B cell (primary cell): ENCODE measurements at regions not wholly inside any gene's neighbourhood (a gene's known extent, or its start where the extent isn't known, plus 50 kb on each side); places are given as distances from the start of the nearest gene placed in this dataset.

Source experiments
- ATAC-seq: fragments of 200-7000 bp; cut with Tn5 transposase; one replicate; pipeline ENCODE4 v1.10.0; 2021; ENCODE audit warnings: low read depth, mild to moderate bottlenecking, moderate number of reproducible peaks, moderate library complexity
- CTCF ChIA-PET: fragments of 350-600 bp; sonication (Branson Sonifier 250); formaldehyde crosslinking; loops from one replicate; lab custom pipeline; 2021; ENCODE audit warnings: antibody characterized with exemption, inconsistent platforms; lab: Charles Lee
- POLR2A ChIA-PET: fragments of 350-600 bp; sonication (Branson Sonifier 250); formaldehyde crosslinking; loops from one replicate; lab custom pipeline; 2021; ENCODE audit warnings: antibody characterized with exemption; lab: Charles Lee
- DNase-seq: peaks from one replicate; pipeline ENCODE4 v3.0.0; 2013
- H2AFZ ChIP-seq: 2 replicates; pipeline ENCODE4 v1.6.1; 2012; ENCODE audit warnings: mild to moderate bottlenecking, low read depth, low read length; ENCODE audit not compliant: insufficient read depth, poor library complexity, severe bottlenecking
- H3K27ac ChIP-seq, 2 donors: 1 replicate in 1 of 2; 2 replicates in 1 of 2; pipeline ENCODE4 v1.5.1; 2012 to 2013; ENCODE audit warnings: low read length in 2 of 2, mild to moderate bottlenecking in 2 of 2, moderate library complexity in 1 of 2
- H3K27me3 ChIP-seq, 4 experiments: fragments of 200-600 bp in 1 of 4; sonication (generic) in 1 of 4; replicated peaks in 1 of 4; 1 replicate in 2 of 4; 2 replicates in 2 of 4; pipeline versions ENCODE4 v1.6.1 to v1.7.0; 2013 to 2016; ENCODE audit warnings: low read length in 3 of 4, mild to moderate bottlenecking in 2 of 4, mixed read lengths in 1 of 4, moderate library complexity in 1 of 4; ENCODE audit not compliant: insufficient read depth in 4 of 4, control insufficient read depth in 3 of 4; ENCODE audit errors: control extremely low read depth in 1 of 4
- H3K36me3 ChIP-seq, 2 experiments: replicated peaks in 1 of 2; 1 replicate in 1 of 2; 2 replicates in 1 of 2; pipeline versions ENCODE4 v1.6.1 to v1.7.1; 2013; ENCODE audit warnings: low read length in 1 of 2; ENCODE audit not compliant: insufficient read depth in 2 of 2, control insufficient read depth in 1 of 2; ENCODE audit errors: control extremely low read depth in 1 of 2, extremely low read depth in 1 of 2
- H3K4me1 ChIP-seq, 2 donors: fragments of 200-600 bp in 1 of 2; sonication (generic) in 1 of 2; 1 replicate in 1 of 2; 2 replicates in 1 of 2; pipeline versions ENCODE4 v1.5.1 to v1.6.1; 2013 to 2017; ENCODE audit warnings: low read length in 2 of 2; ENCODE audit not compliant: control insufficient read depth in 2 of 2, insufficient read depth in 2 of 2
- H3K4me2 ChIP-seq: replicated peaks from 2 replicates; pipeline ENCODE3; 2012; ENCODE audit warnings: mild to moderate bottlenecking, low read depth, low read length; ENCODE audit not compliant: poor library complexity, severe bottlenecking
- H3K4me3 ChIP-seq, 5 experiments: fragments of 200-600 bp in 1 of 5; sonication (generic) in 1 of 5; 1 replicate in 3 of 5; 2 replicates in 2 of 5; pipeline versions ENCODE4 v1.5.1 to v1.7.0; 2011 to 2016; ENCODE audit warnings: low read length in 4 of 5, mild to moderate bottlenecking in 4 of 5, low read depth in 2 of 5, control low read depth in 1 of 5, moderate library complexity in 1 of 5; ENCODE audit not compliant: insufficient read depth in 1 of 5; ENCODE audit errors: control extremely low read depth in 1 of 5, extremely low read depth in 1 of 5
- H3K79me2 ChIP-seq: fragments of 200-600 bp; sonication (generic); one replicate; pipeline ENCODE4 v1.6.0; 2016; ENCODE audit warnings: low read length; ENCODE audit not compliant: control insufficient read depth, insufficient read depth
- H3K9ac ChIP-seq: fragments of 200-600 bp; sonication (generic); 2 replicates; pipeline ENCODE4 v1.6.1; 2017; ENCODE audit warnings: mild to moderate bottlenecking, low read length, moderate library complexity
- H3K9me3 ChIP-seq, 3 donors: one replicate each; pipeline versions ENCODE4 v1.6.1 to v1.7.1; 2013; ENCODE audit warnings: low read length in 2 of 3; ENCODE audit not compliant: control insufficient read depth in 2 of 3, insufficient read depth in 1 of 3; ENCODE audit errors: control extremely low read depth in 1 of 3
- H4K20me1 ChIP-seq: 2 replicates; pipeline ENCODE4 v1.6.0; 2012; ENCODE audit warnings: mild to moderate bottlenecking, low read length; ENCODE audit not compliant: insufficient read depth, control insufficient read depth, poor library complexity, severe bottlenecking
- H3K27ac Mint-ChIP-seq: one replicate; pipeline ENCODE4 v1.8.0; 2021; ENCODE audit warnings: mixed read lengths
- H3K27me3 Mint-ChIP-seq: one replicate; pipeline ENCODE4 v1.8.0; 2021; ENCODE audit warnings: mixed read lengths
- H3K4me1 Mint-ChIP-seq: one replicate; pipeline ENCODE4 v1.8.0; 2021; ENCODE audit warnings: mixed read lengths
- H3K4me3 Mint-ChIP-seq: one replicate; pipeline ENCODE4 v1.8.0; 2021; ENCODE audit warnings: mixed read lengths
- H3K9me3 Mint-ChIP-seq: one replicate; pipeline ENCODE4 v1.8.0; 2022; ENCODE audit warnings: mixed read lengths; ENCODE audit not compliant: insufficient read depth
- EZH2 ChIP-seq: IDR thresholded peaks from 2 replicates; pipeline ENCODE4 v1.6.1; 2012; ENCODE audit warnings: borderline replicate concordance, low read depth, mild to moderate bottlenecking, moderate library complexity, low read length; ENCODE audit not compliant: insufficient read depth, poor library complexity, severe bottlenecking
- WGBS: methylation state at CpG from one replicate; pipeline ENCODE4 v1.1.5; 2013; ENCODE audit warnings: missing lambda C conversion rate; ENCODE audit not compliant: insufficient coverage; 5-methylcytosine and 5-hydroxymethylcytosine counted together
- intact Hi-C: fragments of 100-400 bp; cut with micrococcal nuclease; formaldehyde crosslinking; loops from one replicate; pipeline ENCODE4 v1.10.0; 2022
- TF ChIP-seq, protein P1 (sequence below): fragments of 200-600 bp; IDR thresholded peaks from one replicate; pipeline ENCODE4 v1.8.0; 2022; ENCODE audit warnings: antibody characterized with exemption, mild to moderate bottlenecking

DNA sequence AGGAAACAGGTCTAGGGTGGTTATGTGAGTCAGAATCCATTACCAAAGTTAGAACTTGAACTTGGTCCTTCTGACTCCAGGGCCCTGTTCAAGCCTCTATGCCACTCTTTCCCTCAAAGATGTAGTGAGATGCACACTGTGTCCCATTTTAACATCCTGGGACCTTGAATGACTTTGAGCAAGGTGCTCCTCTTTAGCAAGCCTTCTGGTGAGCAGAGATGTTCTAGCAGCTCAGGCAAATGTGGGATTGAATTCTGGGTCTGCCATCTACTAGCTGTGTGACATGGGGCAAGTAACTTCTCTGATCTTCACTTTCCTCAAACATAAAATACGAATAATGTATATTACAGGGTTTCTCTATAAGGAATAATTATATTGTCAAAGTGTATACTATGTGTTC is 294.0 kb upstream of the CXCR4 start:
- Histone ChIP-seq H3K4me3 (no peak overlapping the region), H3K4me1 (no peaks in the 10 kb centered on the region), H3K27me3 (peaks cover 0 to 5% (median 2%) of the 10 kb centered on the region in 4 experiments), H3K79me2 (no peaks in the 10 kb centered on the region), H3K27ac (no peak overlapping the region), H3K9ac (no peak overlapping the region), H3K4me2 (no peak overlapping the region), H4K20me1 (no peaks in the 10 kb centered on the region), H3K36me3 (no peaks in the 10 kb centered on the region), H3K9me3 (no peaks in the 10 kb centered on the region), H2AFZ (no peak overlapping the region)
- no peak for DNase-seq
- Mint-ChIP-seq H3K27me3 (peaks cover 31% of the 10 kb centered on the region), H3K4me1 (peaks cover 6% of the 10 kb centered on the region), H3K27ac (no peak overlapping the region), H3K9me3 (no peaks in the 10 kb centered on the region), H3K4me3 (no peak overlapping the region)
- ATAC-seq: no peak
- ChIA-PET POLR2A (no interaction called here), CTCF (interaction anchor here (1.8 kb wide), 1 partner anchor 12 kb away, joined by 6 read pairs; no protein-coding TSS in a partner anchor)
- intact Hi-C loops: no loop called here
- no CpG with 5 or more reads among the region's 1 CpG for WGBS
- TF ChIP-seq, protein P1, sequence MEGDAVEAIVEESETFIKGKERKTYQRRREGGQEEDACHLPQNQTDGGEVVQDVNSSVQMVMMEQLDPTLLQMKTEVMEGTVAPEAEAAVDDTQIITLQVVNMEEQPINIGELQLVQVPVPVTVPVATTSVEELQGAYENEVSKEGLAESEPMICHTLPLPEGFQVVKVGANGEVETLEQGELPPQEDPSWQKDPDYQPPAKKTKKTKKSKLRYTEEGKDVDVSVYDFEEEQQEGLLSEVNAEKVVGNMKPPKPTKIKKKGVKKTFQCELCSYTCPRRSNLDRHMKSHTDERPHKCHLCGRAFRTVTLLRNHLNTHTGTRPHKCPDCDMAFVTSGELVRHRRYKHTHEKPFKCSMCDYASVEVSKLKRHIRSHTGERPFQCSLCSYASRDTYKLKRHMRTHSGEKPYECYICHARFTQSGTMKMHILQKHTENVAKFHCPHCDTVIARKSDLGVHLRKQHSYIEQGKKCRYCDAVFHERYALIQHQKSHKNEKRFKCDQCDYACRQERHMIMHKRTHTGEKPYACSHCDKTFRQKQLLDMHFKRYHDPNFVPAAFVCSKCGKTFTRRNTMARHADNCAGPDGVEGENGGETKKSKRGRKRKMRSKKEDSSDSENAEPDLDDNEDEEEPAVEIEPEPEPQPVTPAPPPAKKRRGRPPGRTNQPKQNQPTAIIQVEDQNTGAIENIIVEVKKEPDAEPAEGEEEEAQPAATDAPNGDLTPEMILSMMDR: no peak
- TF ChIP-seq EZH2: no peak

DNA sequence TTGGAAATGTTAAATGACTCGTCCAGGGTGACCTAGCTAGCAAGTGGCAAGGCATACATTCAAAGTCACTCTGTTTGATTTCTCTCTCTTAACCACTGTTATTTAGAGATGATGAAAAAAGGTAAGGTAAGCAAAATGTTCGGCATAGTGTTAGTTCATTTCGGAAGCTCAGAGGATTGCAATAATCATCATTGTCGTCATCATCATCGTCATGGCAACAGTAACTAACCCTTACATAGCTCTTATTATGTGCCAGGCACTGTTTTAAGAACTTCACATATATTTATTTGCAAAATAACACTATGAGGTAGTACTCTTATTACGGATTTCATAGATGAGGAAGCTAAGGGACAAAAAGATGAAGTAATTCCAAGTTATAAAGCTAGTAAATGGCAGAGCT is 292.7 kb upstream of the CXCR4 start:
- Mint-ChIP-seq H3K9me3 (no peaks in the 10 kb centered on the region), H3K4me1 (peaks cover 6% of the 10 kb centered on the region), H3K4me3 (no peak overlapping the region), H3K27me3 (peaks cover 31% of the 10 kb centered on the region), H3K27ac (no peak overlapping the region)
- ATAC-seq (no peak), DNase-seq (no peak)
- no peaks in the 10 kb centered on the region for H3K9me3 ChIP-seq
- ChIA-PET POLR2A (no interaction called here), CTCF (interaction anchor here (0.8 to 1.8 kb wide), 3 partner anchors 11 to 13 kb away, joined by 3 to 6 read pairs (median 3); no protein-coding TSS in a partner anchor)
- no peaks in the 10 kb centered on the region for H3K4me1 ChIP-seq
- H3K79me2 ChIP-seq: no peaks in the 10 kb centered on the region
- no peaks in the 10 kb centered on the region for H3K36me3 ChIP-seq
- no peaks in the 10 kb centered on the region for H4K20me1 ChIP-seq
- H2AFZ ChIP-seq: no peak overlapping the region
- intact Hi-C loops: no loop called here
- no peak overlapping the region for H3K4me3 ChIP-seq
- no CpG with 5 or more reads among the region's 6 CpGs for WGBS
- no peak for TF ChIP-seq EZH2
- TF ChIP-seq, protein P1: no peak
- no peak overlapping the region for H3K27ac ChIP-seq
- peaks cover 0 to 12% (median 2%) of the 10 kb centered on the region in 4 experiments for H3K27me3 ChIP-seq
- H3K4me2 ChIP-seq: no peak overlapping the region
- H3K9ac ChIP-seq: no peak overlapping the region
